Inferior parietal cortex (tissue), 1 donor: ENCODE measurements at regions not wholly inside any gene's neighbourhood (a gene's known extent, or its start where the extent isn't known, plus 50 kb on each side); places are given as distances from the start of the nearest gene placed in this dataset.

ENCODE experiments used
- DNase-seq: peaks from one replicate; pipeline ENCODE4 v3.0.0-alpha.2; 2016; ENCODE audit errors: extremely low spot score

DNA sequence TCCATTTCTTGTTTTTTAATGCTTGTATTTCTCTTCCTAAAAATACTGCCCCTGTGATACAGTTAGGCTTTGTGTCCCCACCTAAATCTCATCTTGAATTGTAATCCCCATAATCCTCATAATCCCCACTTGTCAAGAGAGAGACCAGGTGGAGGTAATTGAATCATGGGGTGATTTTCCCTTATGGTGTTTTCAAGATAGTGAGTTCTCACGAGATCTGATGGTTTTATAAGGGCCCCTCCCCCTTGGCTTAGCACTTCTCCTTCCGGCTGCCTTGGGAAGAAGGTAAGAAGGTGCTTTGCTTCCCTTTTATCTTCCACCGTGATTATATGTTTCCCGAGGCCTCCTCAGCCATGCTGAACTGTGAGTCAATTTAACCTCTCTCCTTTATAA lies 227.4 kb downstream of the MAN2A1 start:
- no peak for DNase-seq

- DNase-seq, result no peak
These were observed 228.2 kb downstream of the MAN2A1 start for GRCh38 chr5:109917966-109918365.

- no peak for DNase-seq
These were observed 231.0 kb downstream of the MAN2A1 start for GRCh38 chr5:109920736-109921135.

DNA sequence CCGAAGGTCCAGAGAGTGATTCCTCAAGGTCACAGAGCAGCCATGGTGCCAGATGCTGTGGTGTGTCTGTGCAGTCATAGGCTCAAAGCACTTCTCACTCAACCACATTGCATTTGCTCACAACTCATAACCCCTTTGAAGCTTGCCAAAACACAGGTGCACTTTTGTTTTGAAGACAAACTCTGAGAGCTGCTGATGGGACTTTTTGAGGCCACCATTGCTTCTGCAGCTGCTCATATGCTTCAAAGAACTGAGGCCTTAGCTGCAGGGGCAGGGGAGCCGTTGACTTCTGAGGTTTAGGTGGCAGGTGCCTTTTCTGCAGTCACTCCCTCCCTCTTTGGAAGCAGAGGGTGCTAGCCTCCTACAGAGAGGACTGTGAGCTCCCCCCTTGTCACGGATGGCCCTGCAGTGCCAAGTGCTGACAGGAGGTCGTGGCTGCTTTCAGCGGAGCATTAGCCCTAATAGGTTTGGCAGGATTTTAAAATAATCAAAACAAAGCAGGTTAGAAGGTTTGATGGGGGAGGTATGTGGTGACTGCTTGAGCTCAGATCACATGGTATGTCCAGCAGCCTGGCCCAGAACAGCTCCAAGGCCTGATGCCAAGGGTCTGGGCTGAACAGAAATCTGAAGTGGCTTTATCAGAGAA lies 232.1 kb downstream of the MAN2A1 start:
- no peak for DNase-seq

DNA sequence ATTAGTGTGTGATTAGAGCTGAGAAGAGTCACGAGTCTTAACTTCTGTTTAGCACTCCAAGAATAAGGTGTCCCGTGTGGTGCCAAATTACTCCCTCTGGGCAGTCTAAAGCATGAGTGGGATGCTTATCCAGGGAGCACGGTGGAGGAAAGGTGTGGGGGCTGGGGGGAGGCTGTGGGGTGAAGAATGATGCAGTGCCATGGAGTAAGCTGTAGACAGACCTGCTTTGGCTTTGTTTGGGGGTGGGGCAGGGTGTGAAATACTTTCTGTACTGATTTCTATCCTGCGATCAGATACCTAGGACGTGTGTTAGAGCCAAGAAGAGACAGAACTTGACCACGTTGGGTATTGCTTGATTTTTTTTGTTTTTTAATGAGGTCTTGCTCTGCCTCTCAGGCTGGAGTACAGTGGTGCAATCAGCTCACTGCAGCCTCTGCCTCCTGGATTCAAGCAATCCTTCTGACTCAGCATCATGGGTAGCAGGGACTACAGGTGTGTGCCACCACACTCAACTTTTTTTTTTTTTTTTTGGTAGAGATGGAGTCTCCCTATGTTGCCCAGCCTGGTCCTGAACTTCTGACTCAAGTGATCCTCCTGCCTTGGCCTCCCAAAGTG lies 232.8 kb downstream of the MAN2A1 start:
- no peak for DNase-seq

DNA sequence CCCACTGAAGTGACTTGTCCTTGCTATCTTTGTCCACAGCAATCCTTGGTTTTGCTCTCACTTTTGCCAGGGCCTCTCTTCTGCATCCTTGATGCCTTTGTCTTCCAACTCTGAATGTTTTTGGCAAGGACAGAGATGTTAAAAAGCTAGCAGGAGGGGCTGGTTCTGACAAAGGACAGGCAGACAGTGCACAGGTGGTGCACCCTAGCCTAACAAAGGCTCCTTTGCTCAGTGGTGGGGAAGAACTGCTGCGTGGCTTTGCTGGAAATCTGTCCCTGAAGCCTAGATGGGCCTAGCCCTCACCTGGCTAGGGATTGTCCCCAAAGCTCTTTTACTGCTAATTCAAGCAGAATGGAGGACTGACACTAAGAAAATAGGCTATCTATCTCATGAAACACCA lies 233.5 kb downstream of the MAN2A1 start:
- DNase-seq, result no peak

DNA sequence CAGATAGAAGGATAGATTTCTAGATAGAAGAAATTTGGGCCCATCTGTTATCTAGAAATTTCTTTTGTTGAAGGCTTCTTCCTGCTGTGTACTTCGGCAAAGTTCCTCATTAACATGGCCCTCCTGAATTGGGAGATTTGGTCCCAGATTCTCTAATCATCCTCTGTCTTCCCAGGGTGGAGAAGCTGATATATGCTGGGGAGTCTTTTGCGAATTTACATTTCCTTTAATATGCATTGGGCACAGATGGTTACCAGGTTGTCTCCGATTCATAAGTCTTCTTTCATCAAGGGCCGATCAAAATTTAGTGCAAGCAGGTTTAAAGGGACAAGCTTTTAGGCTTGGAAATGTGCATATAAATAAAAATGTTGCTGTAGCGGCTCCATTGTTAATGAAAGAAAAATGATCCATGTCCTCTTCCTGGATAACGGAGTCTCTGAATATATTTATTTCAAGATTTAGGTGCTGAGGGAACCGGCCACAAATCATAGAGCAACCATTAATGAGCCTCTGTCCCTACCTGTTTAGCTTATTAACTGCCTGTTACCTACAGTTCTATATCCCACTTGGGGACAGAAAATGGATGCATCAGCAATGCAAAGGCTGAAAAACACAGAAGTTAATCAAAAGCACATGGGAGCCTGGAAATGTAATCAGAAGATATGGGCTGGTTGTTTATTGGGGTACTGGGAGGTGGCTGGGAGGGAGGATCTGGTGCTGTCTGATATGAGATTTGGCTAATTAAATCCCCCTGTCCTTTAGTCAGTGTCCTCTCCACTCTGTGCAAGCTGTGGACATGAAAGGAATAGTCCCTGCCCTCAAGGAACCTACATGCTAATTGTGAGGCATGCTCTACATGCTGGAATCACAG lies 234.7 kb downstream of the MAN2A1 start:
- no peak for DNase-seq

GRCh38 chr5:109927639-109928038 lies 237.9 kb downstream of the MAN2A1 start:
- no peak for DNase-seq

- no peak for DNase-seq
These were observed 238.3 kb downstream of the MAN2A1 start for GRCh38 chr5:109928046-109928445.

DNA sequence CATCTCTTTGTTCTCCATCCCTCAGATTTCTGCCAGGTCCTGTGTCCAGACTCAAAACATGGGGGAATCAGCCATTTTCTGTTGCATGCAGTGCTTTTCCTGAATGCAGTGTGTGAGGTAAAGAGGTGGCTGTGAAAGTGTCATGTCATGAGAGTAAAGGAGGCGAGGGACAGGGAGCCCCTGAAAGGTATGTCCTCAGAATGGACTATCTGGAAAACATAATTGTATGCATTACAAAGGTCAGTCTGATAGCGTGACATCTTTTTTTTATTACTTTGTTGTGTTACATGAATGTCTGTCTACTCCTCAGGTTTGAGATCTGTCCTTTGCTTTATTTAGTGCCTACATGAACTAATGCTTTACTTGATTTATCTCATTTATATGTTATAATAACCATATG lies 239.1 kb downstream of the MAN2A1 start:
- no peak for DNase-seq

DNA sequence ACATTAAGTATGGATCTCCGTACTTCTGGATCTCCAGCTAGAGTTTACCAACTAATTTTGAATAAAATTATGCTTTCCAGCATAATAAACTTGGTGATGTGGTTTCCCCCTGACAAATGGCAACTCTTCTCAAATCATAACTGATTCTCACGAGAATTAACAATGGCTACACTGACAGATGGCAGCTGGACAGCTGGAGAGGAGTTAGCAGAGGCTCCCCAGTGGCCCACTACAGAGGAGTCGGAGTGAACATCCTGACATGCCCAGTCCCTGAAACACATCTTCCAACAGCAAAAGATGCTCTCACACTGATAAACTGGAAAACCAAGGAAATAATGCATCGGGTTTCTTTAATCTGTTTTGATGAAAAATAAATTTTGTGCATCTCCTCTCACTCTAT lies 239.6 kb downstream of the MAN2A1 start:
- no peak for DNase-seq

GRCh38 chr5:109929911-109930310 lies 240.2 kb downstream of the MAN2A1 start:
- DNase-seq, result no peak

GRCh38 chr5:109931049-109931780 lies 241.5 kb downstream of the MAN2A1 start:
- no peak for DNase-seq

DNA sequence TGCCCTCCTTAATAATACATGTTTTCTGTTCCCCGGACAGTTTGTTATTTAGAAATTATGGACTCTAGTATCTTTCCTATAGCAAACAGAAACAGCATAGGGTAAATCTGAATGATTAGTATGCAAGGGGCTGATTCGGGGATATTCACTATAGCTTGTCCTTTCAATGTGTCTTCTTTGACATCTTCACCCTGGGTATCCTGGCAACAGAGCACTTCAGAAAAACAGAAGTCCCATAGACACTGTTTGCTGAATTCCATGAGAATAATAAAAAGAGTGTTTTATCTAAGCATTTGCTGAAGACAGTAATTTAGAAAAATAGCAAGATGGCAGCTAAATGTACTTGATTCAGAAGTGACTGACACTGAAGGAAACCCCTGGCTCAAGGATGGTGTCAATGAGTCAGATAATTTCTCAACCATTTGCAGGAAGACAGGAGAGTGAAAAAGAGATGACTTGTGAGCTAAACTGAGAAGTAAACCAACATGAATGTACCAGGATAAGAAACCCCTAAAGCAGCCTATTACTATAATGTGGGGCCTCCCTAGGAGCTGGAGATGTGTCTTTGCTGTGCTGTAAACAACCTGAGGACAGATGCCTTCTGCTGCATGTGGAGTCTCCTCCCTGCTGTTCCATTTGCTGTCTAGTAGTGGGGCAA lies 246.2 kb downstream of the MAN2A1 start:
- DNase-seq, result no peak

GRCh38 chr5:109936996-109937395 lies 247.3 kb downstream of the MAN2A1 start:
- DNase-seq, result no peak

DNA sequence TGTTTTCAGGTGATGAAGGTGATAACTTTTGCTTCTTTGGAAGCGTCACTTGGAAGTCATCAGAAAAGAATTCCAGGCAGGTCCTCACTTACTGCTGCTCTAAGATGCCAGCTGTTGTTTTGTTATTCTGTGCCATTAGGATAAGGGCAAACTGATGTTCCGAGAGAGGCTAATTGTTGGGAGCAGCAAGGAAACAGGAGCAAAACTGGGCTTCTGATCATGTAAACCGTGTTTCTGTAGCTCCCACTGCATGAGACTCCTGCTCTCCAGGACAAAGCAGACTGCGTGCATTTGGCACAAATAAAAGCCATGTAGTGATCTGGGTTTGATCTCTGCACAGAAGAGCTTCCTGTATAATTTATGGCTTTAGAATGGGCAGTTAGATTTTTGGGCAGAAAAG lies 248.2 kb downstream of the MAN2A1 start:
- no peak for DNase-seq

GRCh38 chr5:109938453-109938852 lies 248.7 kb downstream of the MAN2A1 start:
- DNase-seq, result no peak

GRCh38 chr5:109939116-109939682 lies 249.5 kb downstream of the MAN2A1 start:
- DNase-seq, result no peak

DNA sequence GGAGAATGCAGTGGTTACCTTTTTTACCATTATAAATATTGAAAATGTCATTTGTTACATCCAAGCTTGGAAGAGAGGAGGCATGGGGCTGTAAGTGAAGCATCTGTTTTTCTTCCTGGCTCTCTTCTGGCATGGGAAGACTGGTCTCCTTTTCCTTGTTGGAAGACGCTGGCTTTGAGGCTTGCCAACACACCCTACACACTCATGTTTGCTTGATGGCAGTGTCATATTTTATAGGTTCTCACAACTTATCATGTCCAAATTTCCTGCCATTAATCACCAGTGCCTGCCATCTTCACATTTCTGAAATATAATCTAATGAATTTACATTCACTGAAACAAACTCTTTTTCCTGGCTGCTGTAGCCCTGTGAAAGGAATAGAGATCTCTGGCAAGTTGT lies 252.9 kb downstream of the MAN2A1 start:
- no peak for DNase-seq

- DNase-seq, result no peak
These were observed 254.0 kb downstream of the MAN2A1 start for GRCh38 chr5:109943701-109944235.

DNA sequence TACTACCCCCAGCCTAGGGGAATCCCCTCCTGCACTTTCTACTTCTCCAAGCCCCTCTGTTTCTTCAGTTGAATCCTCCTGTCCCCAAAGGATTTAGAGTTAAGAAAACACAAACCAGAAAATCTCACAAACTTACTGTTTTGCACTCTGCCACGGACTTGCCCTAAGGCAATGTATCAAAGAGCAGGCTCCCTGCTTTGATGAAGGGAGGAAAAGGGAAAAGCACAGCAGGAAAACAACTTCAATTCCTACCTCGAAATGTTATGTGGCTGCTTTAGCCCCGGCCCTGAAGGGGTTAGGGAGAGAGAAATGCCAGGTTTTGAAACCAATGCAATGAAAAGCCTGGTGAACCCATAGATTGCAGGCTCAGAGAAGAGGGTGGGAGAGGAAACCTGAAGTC lies 254.7 kb downstream of the MAN2A1 start:
- DNase-seq, result no peak
